Ovary (tissue), 7 donors: ENCODE measurements at regions not wholly inside any gene's neighbourhood (a gene's known extent, or its start where the extent isn't known, plus 50 kb on each side); places are given as distances from the start of the nearest gene placed in this dataset.
"Not testable (repeated sequence)": the region's sequence is repeated elsewhere in the genome, so short reads cannot be mapped to it uniquely, and the experiment has no call there.

Source experiments
- DNase-seq, 5 donors: peaks; one replicate each; pipeline ENCODE4 v3.0.0-alpha.2; 2019 to 2020
- H3K27ac ChIP-seq, 2 donors: fragments of 200-600 bp; one replicate each; pipeline versions ENCODE4 v1.5.1 to v1.8.0; 2019 to 2022
- H3K27me3 ChIP-seq: fragments of 200-600 bp; one replicate; pipeline ENCODE4 v1.8.0; 2022
- H3K36me3 ChIP-seq: fragments of 200-600 bp; sonication (generic); one replicate; pipeline ENCODE4 v1.5.1; 2019
- H3K4me1 ChIP-seq: one replicate; pipeline ENCODE4 v1.8.1; 2013; ENCODE audit warnings: mild to moderate bottlenecking, moderate library complexity; ENCODE audit not compliant: insufficient read depth
- H3K4me3 ChIP-seq: fragments of 200-600 bp; sonication (generic); one replicate; pipeline ENCODE4 v1.5.1; 2017
- H3K9me3 ChIP-seq, 2 donors: fragments of 200-600 bp in 1 of 2; sonication (generic) in 1 of 2; one replicate each; pipeline versions ENCODE4 v1.5.1 to v1.8.1; 2013 to 2019; ENCODE audit warnings: mild to moderate bottlenecking in 1 of 2, moderate library complexity in 1 of 2
- CTCF ChIP-seq, 3 donors: fragments of 450-650 bp in 2 of 3; fragments of 200-600 bp in 1 of 3; IDR thresholded peaks; one replicate each; pipeline versions ENCODE4 v1.5.1 to v1.8.0; 2016 to 2022; ENCODE audit warnings: antibody characterized with exemption in 3 of 3, mild to moderate bottlenecking in 1 of 3
- EP300 ChIP-seq: sonication (generic); formaldehyde crosslinking; IDR thresholded peaks from one replicate; pipeline ENCODE4 v1.6.1; 2017; ENCODE audit warnings: antibody characterized with exemption
- POLR2A ChIP-seq: fragments of 450-650 bp; IDR thresholded peaks from one replicate; pipeline ENCODE4 v1.6.1; 2017; ENCODE audit warnings: antibody characterized with exemption, mild to moderate bottlenecking, moderate library complexity
- WGBS, 3 donors: extraction: QIAGEN DNeasy Blood & Tissue Kit in 1 of 3; methylation state at CpG; one replicate each; pipeline versions ENCODE4 v1.1.5 to v1.1.7; 2013 to 2017; 5-methylcytosine and 5-hydroxymethylcytosine counted together
- intact Hi-C, 4 donors: fragments of 100-400 bp; cut with DNase I; formaldehyde crosslinking; loops; one replicate each; pipeline versions ENCODE4 v1.11.0 to v1.15.1; 2022 to 2023
- donor health status: DM: no; HTN: no; CAD: no; lungs with moderate emphysema.
- donor health status: DM: no; HTN: no; CAD: no.
- donor health status: Bipolar disorder and iron deficiency.
- donor health status: DM: no; HTN: no; CAD: no.
- donor health status: DM: yes; HTN: yes; CAD: no.

- intact Hi-C loops, result no loop called here
- Histone ChIP-seq H3K36me3 (no peaks in the 10 kb centered on the region), H3K27me3 (no peaks in the 10 kb centered on the region), H3K4me3 (no peak overlapping the region), H3K4me1 (no peaks in the 10 kb centered on the region), H3K27ac (no peak overlapping the region), H3K9me3 (no peaks in the 10 kb centered on the region)
- TF ChIP-seq POLR2A, result no peak
- TF ChIP-seq CTCF (IDR thresholded peaks at IDR 0.05), result no peak
- TF ChIP-seq EP300, result no peak
- 92 to 95% (median 94%) methylated on average over 6 of the region's 6 CpGs for WGBS, 3 donors
- no peak for DNase-seq
Observed at GRCh38 chr2:8608411-8608954, 73.4 kb upstream of the ID2 start.

GRCh38 chr2:8609357-8609811 lies 72.5 kb upstream of the ID2 start:
- H3K4me1 ChIP-seq, result no peaks in the 10 kb centered on the region
- H3K27ac ChIP-seq, result no peak overlapping the region
- DNase-seq, result no peak
- H3K27me3 ChIP-seq, result no peaks in the 10 kb centered on the region
- intact Hi-C loops, result no loop called here
- WGBS, 3 donors, result 33 to 52% (median 36%) methylated on average over 5 of the region's 5 CpGs
- TF ChIP-seq CTCF (IDR thresholded peaks at IDR 0.05) (no peak), POLR2A (no peak), EP300 (no peak)
- H3K4me3 ChIP-seq, result no peak overlapping the region
- H3K9me3 ChIP-seq, result no peaks in the 10 kb centered on the region
- H3K36me3 ChIP-seq, result no peaks in the 10 kb centered on the region

- WGBS, 3 donors, result 64 to 76% (median 74%) methylated on average over 3 of the region's 3 CpGs
- intact Hi-C loops, H3K4me3 ChIP-seq, H3K9me3 ChIP-seq, H3K27ac ChIP-seq, H3K36me3 ChIP-seq, DNase-seq, H3K27me3 ChIP-seq, H3K4me1 ChIP-seq: not testable (repeated sequence)
Observed at GRCh38 chr2:8610775-8611174, 71.1 kb upstream of the ID2 start.

GRCh38 chr2:8611246-8611645 lies 70.6 kb upstream of the ID2 start:
- Histone ChIP-seq H3K36me3 (no peaks in the 10 kb centered on the region), H3K4me3 (no peak overlapping the region), H3K9me3 (no peaks in the 10 kb centered on the region), H3K4me1 (no peaks in the 10 kb centered on the region), H3K27ac (no peak overlapping the region), H3K27me3 (no peaks in the 10 kb centered on the region)
- no peak for TF ChIP-seq EP300
- TF ChIP-seq POLR2A, result no peak
- no peak for TF ChIP-seq CTCF (IDR thresholded peaks at IDR 0.05)
- intact Hi-C loops, result no loop called here
- WGBS, 3 donors, result 86 to 98% (median 97%) methylated on average over 7 of the region's 7 CpGs
- DNase-seq, result no peak

GRCh38 chr2:8611700-8612099 lies 70.2 kb upstream of the ID2 start:
- intact Hi-C loops, result no loop called here
- H3K9me3 ChIP-seq, result no peaks in the 10 kb centered on the region
- no peaks in the 10 kb centered on the region for H3K27me3 ChIP-seq
- H3K36me3 ChIP-seq, result no peaks in the 10 kb centered on the region
- no peak overlapping the region for H3K4me3 ChIP-seq
- no peak for DNase-seq
- no peak overlapping the region for H3K27ac ChIP-seq
- TF ChIP-seq CTCF (IDR thresholded peaks at IDR 0.05) (no peak), POLR2A (no peak), EP300 (no peak)
- WGBS, 3 donors, result 80 to 84% (median 82%) methylated on average over 11 of the region's 11 CpGs
- no peaks in the 10 kb centered on the region for H3K4me1 ChIP-seq
